ENCODE measurements at regions not wholly inside any gene's neighbourhood (a gene's known extent, or its start where the extent isn't known, plus 50 kb on each side); places are given as distances from the start of the nearest gene placed in this dataset.

DNA sequence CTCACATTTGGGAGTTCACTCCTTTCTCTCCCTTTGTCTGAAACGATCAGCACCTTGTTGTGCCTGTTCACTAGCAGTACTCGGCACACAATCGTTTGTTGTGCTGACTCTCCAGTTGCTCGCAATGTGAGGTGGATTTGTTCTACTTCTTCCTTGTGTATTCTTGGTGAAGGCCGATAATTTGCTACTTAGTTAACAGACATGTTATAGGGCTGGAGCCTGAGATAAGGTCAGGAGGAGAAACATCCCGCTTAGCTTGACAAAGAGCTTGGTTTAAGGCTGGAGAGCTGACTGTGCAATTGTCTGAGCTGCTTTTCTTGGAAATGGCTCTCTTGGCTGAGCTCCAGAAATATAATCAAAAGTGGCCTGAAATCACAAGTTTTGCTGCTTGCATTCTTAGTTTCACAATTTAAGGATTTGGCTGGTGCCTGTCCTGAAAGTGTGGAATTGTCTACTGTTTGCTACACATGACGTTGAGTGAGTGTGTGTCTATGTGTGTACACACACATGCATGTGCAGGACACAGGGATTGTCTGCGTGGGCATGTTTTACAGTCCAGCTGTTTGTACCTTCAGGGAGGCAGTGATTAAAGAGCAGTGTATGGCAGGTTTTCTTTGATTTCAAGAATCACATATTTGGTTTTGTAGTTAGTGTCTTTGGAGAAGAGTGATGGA is 77.7 kb downstream of the ARF6 start:
- no peak for TF ChIP-seq POLR2A (IDR thresholded peaks at IDR 0.05)
- TF ChIP-seq, protein P1, sequence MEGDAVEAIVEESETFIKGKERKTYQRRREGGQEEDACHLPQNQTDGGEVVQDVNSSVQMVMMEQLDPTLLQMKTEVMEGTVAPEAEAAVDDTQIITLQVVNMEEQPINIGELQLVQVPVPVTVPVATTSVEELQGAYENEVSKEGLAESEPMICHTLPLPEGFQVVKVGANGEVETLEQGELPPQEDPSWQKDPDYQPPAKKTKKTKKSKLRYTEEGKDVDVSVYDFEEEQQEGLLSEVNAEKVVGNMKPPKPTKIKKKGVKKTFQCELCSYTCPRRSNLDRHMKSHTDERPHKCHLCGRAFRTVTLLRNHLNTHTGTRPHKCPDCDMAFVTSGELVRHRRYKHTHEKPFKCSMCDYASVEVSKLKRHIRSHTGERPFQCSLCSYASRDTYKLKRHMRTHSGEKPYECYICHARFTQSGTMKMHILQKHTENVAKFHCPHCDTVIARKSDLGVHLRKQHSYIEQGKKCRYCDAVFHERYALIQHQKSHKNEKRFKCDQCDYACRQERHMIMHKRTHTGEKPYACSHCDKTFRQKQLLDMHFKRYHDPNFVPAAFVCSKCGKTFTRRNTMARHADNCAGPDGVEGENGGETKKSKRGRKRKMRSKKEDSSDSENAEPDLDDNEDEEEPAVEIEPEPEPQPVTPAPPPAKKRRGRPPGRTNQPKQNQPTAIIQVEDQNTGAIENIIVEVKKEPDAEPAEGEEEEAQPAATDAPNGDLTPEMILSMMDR (IDR thresholded peaks at IDR 0.05), result no peak
- 34 to 38% methylated on average over 8 of the region's 8 CpGs for WGBS, 2 donors
- H3K4me3 ChIP-seq (ENCODE audit: low read depth, poor library complexity, severe bottlenecking), result no peak overlapping the region
- peak in 1 of 2 donors; percentile 80 for DNase-seq (ENCODE audit: low spot score in 2 of 2)
- intact Hi-C loops (cut with DNase I; ENCODE audit: low total_unique reads), result no loop called here

DNA sequence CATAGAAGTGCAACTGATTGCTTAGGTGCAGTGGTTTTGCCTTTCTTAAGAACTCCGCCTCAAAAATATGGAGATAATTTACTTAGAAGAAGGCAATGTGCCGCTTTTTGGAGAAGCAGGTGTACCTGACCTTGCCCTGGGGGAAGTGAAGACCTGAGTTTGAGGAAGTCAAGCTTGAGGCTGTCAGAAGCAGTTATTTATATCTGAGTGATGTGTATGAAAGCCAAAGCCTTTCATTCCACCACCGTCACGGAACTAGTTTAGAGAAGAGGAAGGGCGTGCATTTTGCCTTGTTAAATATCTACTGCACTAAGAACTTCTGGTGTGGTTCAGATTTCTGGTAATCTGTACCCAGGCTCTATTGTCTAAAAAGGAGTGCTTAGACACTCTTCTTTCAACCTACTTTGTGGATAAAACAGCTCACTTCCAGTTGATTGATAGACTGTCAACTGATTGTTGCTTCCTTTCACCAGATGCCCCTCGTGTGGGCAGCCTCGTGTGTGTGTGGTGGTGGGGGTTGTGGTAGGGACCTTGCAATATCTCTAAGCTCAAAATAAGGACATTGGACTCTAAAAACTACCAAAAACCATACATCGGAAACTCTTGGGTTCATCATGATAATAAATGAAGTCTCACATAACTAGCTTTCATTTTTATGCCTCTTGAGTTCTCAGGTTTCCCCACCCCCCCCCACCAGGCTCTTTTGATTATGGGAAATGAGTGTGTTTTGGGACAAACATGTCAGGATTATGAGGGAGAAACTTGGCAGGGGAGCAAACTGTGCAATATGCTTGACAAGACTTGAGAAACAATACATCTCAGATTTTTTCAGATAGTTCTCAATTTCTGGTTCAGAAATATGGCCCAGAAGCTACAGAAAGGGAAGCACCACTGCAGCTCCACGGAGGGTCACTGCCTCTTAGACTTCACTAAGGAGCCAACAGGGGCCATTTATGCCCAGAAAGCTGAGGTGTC is 78.6 kb downstream of the ARF6 start:
- peak in 1 of 2 donors; percentile 75 for DNase-seq (ENCODE audit: low spot score in 2 of 2)
- 28 to 42% methylated on average over 9 of the region's 9 CpGs for WGBS, 2 donors

DNA sequence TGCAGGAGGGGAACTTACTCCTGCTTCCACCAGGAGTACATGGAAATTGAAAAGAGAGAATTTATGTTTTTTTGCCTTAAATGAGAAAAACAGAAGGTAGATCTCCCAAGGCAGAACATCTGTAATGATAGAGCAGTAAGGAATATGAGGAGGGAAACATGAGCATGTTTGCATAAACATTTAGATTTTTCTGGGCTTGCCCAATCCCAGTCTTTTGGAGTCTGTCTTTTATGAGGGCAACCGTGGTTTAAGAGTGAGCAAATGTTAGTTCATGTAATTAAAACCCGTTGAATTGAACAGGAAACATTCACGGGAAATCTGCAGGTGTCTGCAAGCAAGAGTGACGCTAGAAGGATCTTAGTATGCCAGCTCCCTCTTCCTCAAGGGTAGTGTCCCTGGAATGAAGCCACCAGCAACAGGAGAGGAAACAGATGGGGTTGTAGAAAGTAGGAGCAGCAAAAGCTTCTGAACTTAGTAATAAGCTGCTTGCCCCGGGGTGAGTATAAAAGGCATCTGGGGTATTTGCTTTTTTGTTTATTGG is 79.3 kb downstream of the ARF6 start:
- TF ChIP-seq, protein P1 (IDR thresholded peaks at IDR 0.05), result no peak
- TF ChIP-seq POLR2A (IDR thresholded peaks at IDR 0.05), result no peak
- DNase-seq (ENCODE audit: low spot score in 2 of 2), result peak; percentile 67 to 82
- intact Hi-C loops (cut with DNase I; ENCODE audit: low total_unique reads), result no loop called here
- H3K4me3 ChIP-seq (ENCODE audit: low read depth, poor library complexity, severe bottlenecking), result no peak overlapping the region
- WGBS, 2 donors, result 5 to 6% methylated on average over 5 of the region's 5 CpGs

More for the DNA sequence above, 78.6 kb downstream of the ARF6 start:
- intact Hi-C loops (cut with DNase I; ENCODE audit: low total_unique reads), result no loop called here
- TF ChIP-seq POLR2A (IDR thresholded peaks at IDR 0.05), result no peak
- TF ChIP-seq, protein P1 (IDR thresholded peaks at IDR 0.05), result no peak
- H3K4me3 ChIP-seq (ENCODE audit: low read depth, poor library complexity, severe bottlenecking), result no peak overlapping the region

DNA sequence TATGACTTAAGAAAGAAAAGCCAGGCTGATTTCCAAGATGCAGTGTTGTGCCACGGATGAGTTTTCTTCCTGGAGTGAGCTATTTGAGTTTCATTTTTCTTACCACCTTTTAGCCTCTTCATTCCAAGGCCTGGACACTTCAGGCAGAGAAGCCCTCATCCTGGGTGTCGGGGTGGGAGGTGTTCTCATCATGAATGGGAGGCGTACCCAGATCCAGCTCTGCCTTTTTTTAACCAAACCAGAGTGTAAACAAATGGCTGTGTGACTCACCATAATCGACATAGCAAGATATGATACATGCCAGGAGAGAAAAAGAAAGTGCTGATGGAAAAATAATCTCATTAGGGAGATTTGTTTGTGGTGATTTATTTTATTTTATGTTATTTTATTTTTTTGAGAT is 79.9 kb downstream of the ARF6 start:
- intact Hi-C loops (cut with DNase I; ENCODE audit: low total_unique reads), result no loop called here
- WGBS, 2 donors, result 2 to 3% methylated on average over 4 of the region's 4 CpGs
- TF ChIP-seq, protein P1 (IDR thresholded peaks at IDR 0.05), result no peak
- no peak for TF ChIP-seq POLR2A (IDR thresholded peaks at IDR 0.05)
- peak; percentile 70 to 85 for DNase-seq (ENCODE audit: low spot score in 2 of 2)
- no peak overlapping the region for H3K4me3 ChIP-seq (ENCODE audit: low read depth, poor library complexity, severe bottlenecking)

DNA sequence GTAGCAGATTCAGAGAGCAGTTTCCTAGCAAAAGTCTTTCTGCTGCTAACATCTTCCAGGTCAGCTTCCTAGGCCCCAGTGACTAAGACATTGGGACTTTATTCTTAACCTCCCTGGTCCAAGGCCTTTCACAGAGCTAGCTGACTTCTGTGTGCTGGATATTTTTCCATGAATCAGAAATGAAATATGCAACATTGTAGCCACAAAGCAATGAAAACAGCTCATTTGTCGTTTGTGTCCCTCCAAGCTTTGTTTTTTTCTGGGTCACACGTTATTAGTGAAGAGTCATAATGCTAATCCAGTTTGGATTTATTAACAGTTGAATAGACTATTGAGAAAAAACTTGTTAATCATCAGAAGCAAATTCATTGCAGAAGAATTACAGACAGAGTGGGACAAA is 82.4 kb downstream of the ARF6 start:
- DNase-seq (ENCODE audit: low spot score in 2 of 2), result peak in 1 of 2 donors; percentile 26
- no peak overlapping the region for H3K4me3 ChIP-seq (ENCODE audit: low read depth, poor library complexity, severe bottlenecking)
- WGBS, 2 donors, result 24 to 27% methylated on average over 2 of the region's 2 CpGs
- intact Hi-C loops (cut with DNase I; ENCODE audit: low total_unique reads), result no loop called here
- TF ChIP-seq, protein P1 (IDR thresholded peaks at IDR 0.05), result no peak
- no peak for TF ChIP-seq POLR2A (IDR thresholded peaks at IDR 0.05)

Measured in lower leg skin (tissue), 4 donors.